Activated CD8-positive, alpha-beta T cell treated with anti-CD3 and anti-CD28 coated beads for 36 hours (primary cell): ENCODE measurements at regions not wholly inside any gene's neighbourhood (a gene's known extent, or its start where the extent isn't known, plus 50 kb on each side); places are given as distances from the start of the nearest gene placed in this dataset.

ENCODE experiments used
- ATAC-seq: fragments of 200-7000 bp; cut with Tn5 transposase; one replicate; pipeline ENCODE4 v1.10.0; 2021; ENCODE audit warnings: mild to moderate bottlenecking, moderate library complexity
- CTCF ChIA-PET: fragments of 350-600 bp; sonication (Branson Sonifier 250); formaldehyde crosslinking; loops from one replicate; lab custom pipeline; 2021; ENCODE audit warnings: antibody characterized with exemption; lab: Charles Lee
- POLR2A ChIA-PET: fragments of 350-600 bp; sonication (Branson Sonifier 250); formaldehyde crosslinking; loops from one replicate; lab custom pipeline; 2021; ENCODE audit warnings: antibody characterized with exemption; lab: Charles Lee
- DNase-seq: peaks from one replicate; pipeline ENCODE4 v3.0.0-alpha.2; 2020
- H3K27ac Mint-ChIP-seq: one replicate; pipeline ENCODE4 v1.8.0; 2021; ENCODE audit warnings: mild to moderate bottlenecking, mixed read lengths
- H3K27me3 Mint-ChIP-seq: one replicate; pipeline ENCODE4 v1.8.0; 2021; ENCODE audit warnings: mixed read lengths
- H3K36me3 Mint-ChIP-seq: one replicate; pipeline ENCODE4 v1.8.0; 2021; ENCODE audit warnings: low read depth, mixed read lengths
- H3K4me1 Mint-ChIP-seq: one replicate; pipeline ENCODE4 v1.8.0; 2021; ENCODE audit warnings: low read depth, mixed read lengths
- H3K4me3 Mint-ChIP-seq: one replicate; pipeline ENCODE4 v1.8.0; 2021; ENCODE audit warnings: mild to moderate bottlenecking, moderate library complexity, mixed read lengths
- H3K9me3 Mint-ChIP-seq: one replicate; pipeline ENCODE4 v1.8.0; 2021; ENCODE audit warnings: mixed read lengths
- intact Hi-C: fragments of 100-400 bp; cut with micrococcal nuclease; formaldehyde crosslinking; loops from one replicate; pipeline ENCODE4 v1.10.0; 2022
- TF ChIP-seq, protein P1 (sequence below): fragments of 200-600 bp; IDR thresholded peaks from one replicate; pipeline ENCODE4 v1.8.0; 2022; ENCODE audit warnings: antibody characterized with exemption, mild to moderate bottlenecking

DNA sequence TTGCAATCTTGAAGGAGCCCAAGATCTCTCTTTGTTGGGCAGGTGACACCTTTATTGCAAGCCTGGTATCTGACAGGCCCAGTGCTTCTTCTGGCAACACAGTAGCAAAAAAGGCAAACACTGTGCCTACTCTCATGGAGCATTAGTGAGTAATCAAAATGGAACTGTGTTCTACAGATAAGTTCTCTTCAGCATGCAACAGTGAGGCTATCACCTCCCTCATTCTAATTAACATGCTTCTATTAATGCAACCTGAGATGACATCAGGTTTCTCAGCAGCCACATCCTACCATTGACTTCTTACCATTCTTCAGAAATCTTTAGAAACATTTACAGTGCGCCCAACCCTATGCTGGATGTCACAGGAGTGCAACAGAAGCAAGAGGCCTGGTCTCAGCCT is 77.9 kb upstream of the KCNMA1 start:
- TF ChIP-seq, protein P1, sequence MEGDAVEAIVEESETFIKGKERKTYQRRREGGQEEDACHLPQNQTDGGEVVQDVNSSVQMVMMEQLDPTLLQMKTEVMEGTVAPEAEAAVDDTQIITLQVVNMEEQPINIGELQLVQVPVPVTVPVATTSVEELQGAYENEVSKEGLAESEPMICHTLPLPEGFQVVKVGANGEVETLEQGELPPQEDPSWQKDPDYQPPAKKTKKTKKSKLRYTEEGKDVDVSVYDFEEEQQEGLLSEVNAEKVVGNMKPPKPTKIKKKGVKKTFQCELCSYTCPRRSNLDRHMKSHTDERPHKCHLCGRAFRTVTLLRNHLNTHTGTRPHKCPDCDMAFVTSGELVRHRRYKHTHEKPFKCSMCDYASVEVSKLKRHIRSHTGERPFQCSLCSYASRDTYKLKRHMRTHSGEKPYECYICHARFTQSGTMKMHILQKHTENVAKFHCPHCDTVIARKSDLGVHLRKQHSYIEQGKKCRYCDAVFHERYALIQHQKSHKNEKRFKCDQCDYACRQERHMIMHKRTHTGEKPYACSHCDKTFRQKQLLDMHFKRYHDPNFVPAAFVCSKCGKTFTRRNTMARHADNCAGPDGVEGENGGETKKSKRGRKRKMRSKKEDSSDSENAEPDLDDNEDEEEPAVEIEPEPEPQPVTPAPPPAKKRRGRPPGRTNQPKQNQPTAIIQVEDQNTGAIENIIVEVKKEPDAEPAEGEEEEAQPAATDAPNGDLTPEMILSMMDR: no peak
- intact Hi-C loops: loop anchor here (5.0 kb wide), 1 partner anchor 122 kb away; no protein-coding TSS in a partner anchor
- no peaks in the 10 kb centered on the region for H3K36me3 Mint-ChIP-seq
- CTCF ChIA-PET: interaction anchor here (1.0 kb wide), 2 partner anchors 72 to 121 kb away, joined by 4 to 6 read pairs; no protein-coding TSS in a partner anchor
- POLR2A ChIA-PET: no interaction called here
- H3K9me3 Mint-ChIP-seq: no peaks in the 10 kb centered on the region
- peaks cover 19% of the 10 kb centered on the region for H3K27me3 Mint-ChIP-seq
- DNase-seq (no peak), ATAC-seq (no peak)
- H3K4me1 Mint-ChIP-seq: peaks cover 5% of the 10 kb centered on the region
- H3K4me3 Mint-ChIP-seq: no peak overlapping the region
- H3K27ac Mint-ChIP-seq: no peak overlapping the region

DNA sequence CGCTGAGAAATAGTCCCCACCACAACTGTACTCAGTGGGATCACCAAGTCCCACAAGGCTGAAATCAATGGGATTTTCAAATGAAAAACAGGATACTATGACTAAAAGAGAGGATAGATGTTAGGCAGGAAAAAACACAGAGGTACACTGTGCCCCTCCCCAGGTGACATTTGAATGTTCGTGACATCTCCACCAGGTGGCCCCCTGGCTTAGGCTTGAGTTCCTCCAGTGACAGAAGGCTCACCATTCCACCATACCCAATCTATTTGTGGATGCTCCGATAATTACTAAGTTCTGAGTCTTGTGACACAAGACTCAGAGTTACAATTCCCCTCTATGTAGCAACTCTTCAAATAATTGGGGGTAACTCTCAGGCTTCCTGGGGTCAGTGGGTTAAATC is 77.5 kb upstream of the KCNMA1 start:
- ChIA-PET POLR2A (no interaction called here), CTCF (interaction anchor here (2.0 kb wide), 1 partner anchor 41 kb away, joined by 8 read pairs; no protein-coding TSS in a partner anchor)
- peaks cover 23% of the 10 kb centered on the region for H3K27me3 Mint-ChIP-seq
- no peaks in the 10 kb centered on the region for H3K36me3 Mint-ChIP-seq
- DNase-seq: peak; percentile 41
- TF ChIP-seq, protein P1: peak; percentile 44
- intact Hi-C loops: loop anchor here (5.0 kb wide), 1 partner anchor 122 kb away; no protein-coding TSS in a partner anchor
- no peaks in the 10 kb centered on the region for H3K9me3 Mint-ChIP-seq
- H3K4me3 Mint-ChIP-seq: no peak overlapping the region
- H3K27ac Mint-ChIP-seq: no peak overlapping the region
- H3K4me1 Mint-ChIP-seq: peaks cover 6% of the 10 kb centered on the region
- ATAC-seq: no peak

DNA sequence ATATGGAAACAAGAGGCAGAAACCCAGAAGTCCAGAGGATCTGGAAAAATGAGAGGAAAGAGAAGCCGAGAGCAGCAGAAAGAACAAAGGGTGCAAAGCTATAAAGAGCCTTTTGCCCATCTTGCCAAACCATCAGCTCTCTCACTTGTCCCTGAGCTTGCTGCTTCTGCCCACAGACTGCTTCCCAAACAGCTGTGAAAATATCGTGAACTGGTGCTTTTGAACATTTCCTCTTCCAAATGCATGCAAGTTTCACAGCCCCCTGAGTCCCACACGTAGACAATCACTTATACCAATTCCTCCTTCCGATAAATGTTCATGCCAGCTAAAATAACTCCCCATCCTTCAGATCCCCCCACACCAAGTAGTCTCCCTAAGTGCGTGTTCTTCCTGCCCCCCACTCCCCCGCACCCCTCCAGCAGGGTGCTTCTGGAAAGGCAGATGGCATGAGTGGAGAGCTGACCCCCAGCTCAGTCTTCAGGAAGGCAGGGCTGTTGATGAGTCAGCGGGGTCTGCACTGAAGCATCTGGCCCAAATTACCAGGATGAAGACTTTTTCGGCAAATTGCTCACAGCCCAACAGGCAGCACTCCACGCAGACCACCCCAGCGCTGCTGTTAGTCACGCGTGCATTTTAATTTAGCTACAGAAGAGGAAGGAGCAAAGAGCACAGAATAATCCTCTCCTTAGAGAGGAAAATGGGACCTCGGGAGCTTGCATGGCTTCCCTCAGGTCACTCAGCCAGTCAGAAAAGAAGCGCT is 76.1 kb upstream of the KCNMA1 start:
- H3K4me1 Mint-ChIP-seq: peaks cover 5% of the 10 kb centered on the region
- H3K27me3 Mint-ChIP-seq: peaks cover 22% of the 10 kb centered on the region
- no peak overlapping the region for H3K27ac Mint-ChIP-seq
- POLR2A ChIA-PET: no interaction called here
- ATAC-seq (no peak), DNase-seq (no peak)
- H3K36me3 Mint-ChIP-seq: no peaks in the 10 kb centered on the region
- no peaks in the 10 kb centered on the region for H3K9me3 Mint-ChIP-seq
- CTCF ChIA-PET: interaction anchor here (0.8 to 4.4 kb wide), 10 partner anchors 9 to 548 kb away, joined by 3 to 35 read pairs (median 4); no protein-coding TSS in a partner anchor
- no peak overlapping the region for H3K4me3 Mint-ChIP-seq
- TF ChIP-seq, protein P1: no peak
- intact Hi-C loops: loop anchor here (5.0 kb wide), 1 partner anchor 546 kb away; no protein-coding TSS in a partner anchor

DNA sequence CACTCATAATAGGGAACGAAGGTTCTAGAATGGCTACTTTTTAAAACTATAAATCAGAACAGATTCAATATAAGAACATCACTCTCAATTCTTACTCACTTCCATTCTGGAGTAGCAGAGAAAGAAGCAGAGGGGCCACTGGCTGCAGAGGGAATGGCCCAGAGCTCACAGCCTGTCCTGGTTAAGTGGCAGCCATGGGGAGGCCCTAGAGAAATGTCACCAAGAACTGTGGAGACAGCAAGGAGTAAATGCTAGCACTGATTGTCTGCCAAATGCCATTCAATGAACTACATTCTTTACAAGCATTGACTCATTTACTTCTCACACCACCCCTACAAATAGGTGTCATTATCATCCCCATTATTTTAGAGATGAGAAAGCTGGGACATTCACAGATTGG is 74.6 kb upstream of the KCNMA1 start:
- intact Hi-C loops: loop anchor here (5.0 kb wide), 1 partner anchor 545 kb away; no protein-coding TSS in a partner anchor

More for the DNA sequence above, 74.6 kb upstream of the KCNMA1 start:
- TF ChIP-seq, protein P1: no peak
- POLR2A ChIA-PET: no interaction called here
- Mint-ChIP-seq H3K27ac (no peak overlapping the region), H3K36me3 (no peaks in the 10 kb centered on the region), H3K27me3 (peaks cover 22% of the 10 kb centered on the region), H3K4me3 (no peak overlapping the region), H3K9me3 (no peaks in the 10 kb centered on the region), H3K4me1 (peaks cover 5% of the 10 kb centered on the region)
- CTCF ChIA-PET: interaction anchor here (0.7 to 4.4 kb wide), 36 partner anchors 8 to 708 kb away, joined by 3 to 38 read pairs (median 5); no protein-coding TSS in a partner anchor
- no peak for ATAC-seq
- DNase-seq: no peak
